Astrocyte of the cerebellum (primary cell): ENCODE measurements at regions not wholly inside any gene's neighbourhood (a gene's known extent, or its start where the extent isn't known, plus 50 kb on each side); places are given as distances from the start of the nearest gene placed in this dataset.
A peak's percentile ranks its signal among the peaks of the same experiment; 100 is the strongest.

Source experiments
- DNase-seq: peaks from one replicate; pipeline ENCODE4 v3.0.0-alpha.2; 2011; ENCODE audit warnings: low read depth
- H3K4me3 ChIP-seq: 2 replicates; pipeline ENCODE4 v1.5.1; 2011; ENCODE audit warnings: mild to moderate bottlenecking, low read depth, low read length, moderate library complexity
- CTCF ChIP-seq: IDR thresholded peaks from 2 replicates; pipeline ENCODE4 v1.5.1; 2012; ENCODE audit warnings: low read length, low read depth, moderate library complexity, mild to moderate bottlenecking; ENCODE audit errors: missing control alignments
- in situ Hi-C: cut with HindIII; loops from 2 replicates; pipeline ENCODE4 v1.10.0; 2017; ENCODE audit warnings: low sequenced_read_pairs

GRCh38 chr18:30917651-30918050 is 124.9 kb downstream of the DSC3 start:
- no peak for TF ChIP-seq CTCF
- no peak overlapping the region for H3K4me3 ChIP-seq
- in situ Hi-C loops = no loop called here
- no peak for DNase-seq

DNA sequence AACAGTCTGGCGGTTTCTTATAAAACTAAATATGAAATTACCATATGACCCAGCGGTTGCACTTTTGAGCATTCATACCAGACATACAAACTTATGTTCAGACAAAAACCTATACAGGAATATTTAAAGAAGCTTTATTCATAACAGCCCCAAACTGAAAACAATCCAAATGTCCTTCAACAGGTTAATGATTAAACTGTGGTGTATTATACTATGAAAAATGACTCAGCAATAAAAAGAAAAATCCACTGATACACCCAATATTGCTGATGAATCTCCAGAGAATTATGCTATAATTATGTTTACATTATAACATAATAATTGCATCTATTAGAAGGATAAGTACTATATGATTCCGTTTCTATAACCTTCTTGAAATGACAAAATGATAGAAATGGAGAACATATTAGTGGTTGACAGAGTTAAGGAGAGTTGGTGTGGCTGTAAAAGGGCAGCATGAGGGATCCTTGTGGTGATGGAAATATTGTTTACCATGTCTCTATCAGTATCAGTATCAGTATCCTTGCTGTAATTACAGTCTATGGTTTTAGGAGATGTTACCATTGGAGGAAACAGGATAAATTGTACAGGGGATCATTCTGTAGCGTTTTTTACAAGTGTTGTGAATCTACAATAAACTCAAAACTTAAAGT is 127.1 kb downstream of the DSC3 start:
- DNase-seq = no peak
- in situ Hi-C loops = no loop called here
- no peak for TF ChIP-seq CTCF
- no peak overlapping the region for H3K4me3 ChIP-seq

GRCh38 chr18:30908381-30908780 is 134.2 kb downstream of the DSC3 start:
- DNase-seq = no peak
- in situ Hi-C loops = no loop called here

DNA sequence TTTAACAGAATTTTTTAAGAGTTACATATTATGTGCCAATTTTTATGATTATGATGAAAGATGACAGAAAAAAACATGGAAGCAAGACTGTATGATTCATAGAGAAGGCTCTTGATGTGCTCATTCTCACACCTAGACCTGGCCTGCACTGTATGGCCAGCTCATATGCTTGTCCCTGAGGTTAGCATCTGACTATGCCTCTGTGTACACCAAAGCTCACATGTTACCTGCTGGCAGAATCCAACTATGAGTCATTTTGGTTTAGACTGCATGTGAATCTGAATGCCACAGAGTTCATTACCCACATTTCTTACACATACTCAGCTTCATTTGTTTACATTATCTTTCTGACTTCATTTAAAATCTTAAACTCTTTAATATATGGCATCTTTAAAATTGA is 139.0 kb downstream of the DSC3 start:
- H3K4me3 ChIP-seq = no peak overlapping the region
- no peak for TF ChIP-seq CTCF
- DNase-seq = peak; percentile 92
- in situ Hi-C loops = no loop called here

More at GRCh38 chr18:30908381-30908780, 134.2 kb downstream of the DSC3 start:
- H3K4me3 ChIP-seq = no peak overlapping the region
- TF ChIP-seq CTCF = no peak

DNA sequence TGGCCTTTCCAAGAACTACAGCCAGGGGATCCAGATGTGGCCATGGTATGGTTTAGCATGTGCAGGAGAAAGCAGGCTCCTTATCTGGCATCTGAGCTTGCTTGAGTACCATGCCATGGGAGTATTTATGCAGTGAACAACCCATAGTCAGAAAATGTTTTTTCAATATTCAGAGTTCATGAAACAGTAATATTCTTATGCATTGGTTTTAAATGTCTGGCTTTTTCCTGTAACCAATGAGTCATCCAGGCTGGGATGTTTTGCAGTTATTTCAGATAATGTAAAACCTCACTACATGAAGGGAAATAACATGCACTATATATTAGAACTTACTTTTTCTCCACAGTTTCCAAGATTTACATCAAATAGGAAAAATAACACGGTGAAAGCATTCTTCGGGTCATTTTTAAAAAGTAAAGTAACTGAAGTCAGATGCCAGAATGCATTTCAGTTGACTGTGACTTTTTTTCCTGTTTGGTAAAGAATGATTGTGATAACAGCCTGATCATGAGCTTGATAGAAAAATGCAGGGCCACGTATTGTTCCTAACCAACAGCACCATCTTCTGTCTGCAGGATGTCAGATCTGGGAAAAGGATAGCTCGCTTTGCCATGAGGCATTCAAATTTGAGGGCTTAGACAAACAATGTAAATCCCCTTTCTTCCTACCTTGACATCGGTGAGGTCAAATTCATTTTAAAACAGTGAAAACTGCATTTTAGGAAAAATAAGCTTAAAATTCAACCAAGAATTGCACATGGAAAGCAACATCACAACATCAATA is 152.8 kb downstream of the DSC3 start:
- in situ Hi-C loops = no loop called here
- no peak overlapping the region for H3K4me3 ChIP-seq
- DNase-seq = peak; percentile 45
- TF ChIP-seq CTCF = peak; percentile 57

GRCh38 chr18:30888344-30888743 is 154.2 kb downstream of the DSC3 start:
- H3K4me3 ChIP-seq = no peak overlapping the region
- in situ Hi-C loops = no loop called here
- DNase-seq = no peak
- no peak for TF ChIP-seq CTCF
